Spleen (tissue), 11 donors: ENCODE measurements at regions not wholly inside any gene's neighbourhood (a gene's known extent, or its start where the extent isn't known, plus 50 kb on each side); places are given as distances from the start of the nearest gene placed in this dataset.

Source experiments
- DNase-seq: peaks from one replicate; pipeline ENCODE4 v3.0.0-alpha.2; 2020
- H3K27ac ChIP-seq, 8 donors: fragments of 200-600 bp; sonication (generic) in 7 of 8; 1 replicate in 4 of 8; 2 replicates in 4 of 8; pipeline versions ENCODE4 v1.5.0 to v1.8.0; 2016 to 2021; ENCODE audit warnings: inconsistent platforms in 4 of 8, mild to moderate bottlenecking in 4 of 8, moderate library complexity in 1 of 8
- H3K27me3 ChIP-seq, 7 donors: fragments of 200-600 bp; sonication (generic) in 6 of 7; replicated peaks in 1 of 7; 1 replicate in 4 of 7; 2 replicates in 3 of 7; pipeline versions ENCODE4 v1.5.0 to v1.8.0; 2016 to 2021; ENCODE audit warnings: inconsistent platforms in 3 of 7, mild to moderate bottlenecking in 1 of 7
- H3K36me3 ChIP-seq, 6 donors: fragments of 200-600 bp; sonication (generic) in 5 of 6; 1 replicate in 4 of 6; 2 replicates in 2 of 6; pipeline versions ENCODE4 v1.5.0 to v1.8.0; 2016 to 2021; ENCODE audit warnings: inconsistent platforms in 2 of 6
- H3K4me1 ChIP-seq, 6 donors: fragments of 200-600 bp; sonication (generic) in 5 of 6; 1 replicate in 3 of 6; 2 replicates in 3 of 6; pipeline versions ENCODE4 v1.5.0 to v1.8.0; 2016 to 2021; ENCODE audit warnings: inconsistent platforms in 3 of 6
- H3K4me3 ChIP-seq, 8 donors: fragments of 200-600 bp; sonication (generic) in 7 of 8; 1 replicate in 4 of 8; 2 replicates in 4 of 8; pipeline versions ENCODE4 v1.5.0 to v1.8.0; 2016 to 2021; ENCODE audit warnings: inconsistent platforms in 4 of 8, mild to moderate bottlenecking in 4 of 8, moderate library complexity in 2 of 8
- H3K9me3 ChIP-seq, 8 donors: fragments of 200-600 bp; sonication (generic) in 7 of 8; 1 replicate in 4 of 8; 2 replicates in 4 of 8; pipeline versions ENCODE4 v1.5.0 to v1.8.0; 2016 to 2021; ENCODE audit warnings: inconsistent platforms in 4 of 8
- CTCF ChIP-seq, 11 experiments: fragments of 200-600 bp in 7 of 11; fragments of 450-650 bp in 4 of 11; sonication (generic) in 4 of 11; IDR thresholded peaks in 8 of 11; conservative IDR thresholded peaks in 3 of 11; 1 replicate in 7 of 11; 2 replicates in 4 of 11; pipeline versions ENCODE4 v1.4.0 to v1.8.0; 2016 to 2021; ENCODE audit warnings: antibody characterized with exemption in 11 of 11, inconsistent platforms in 4 of 11, mild to moderate bottlenecking in 1 of 11
- POLR2A ChIP-seq, 3 donors: fragments of 450-650 bp; IDR thresholded peaks; one replicate each; pipeline ENCODE4 v1.5.1; 2017; ENCODE audit warnings: antibody characterized with exemption in 3 of 3, mild to moderate bottlenecking in 1 of 3
- POLR2AphosphoS5 ChIP-seq, 3 donors: sonication (generic); formaldehyde crosslinking; IDR thresholded peaks; one replicate each; pipeline ENCODE4 v1.5.1; 2017; ENCODE audit warnings: antibody characterized with exemption in 3 of 3
- WGBS, 5 donors: extraction: QIAGEN DNeasy Blood & Tissue Kit in 3 of 5; methylation state at CpG; one replicate each; pipeline versions ENCODE4 v1.1.5 to v1.1.7; 2013 to 2018; 5-methylcytosine and 5-hydroxymethylcytosine counted together
- intact Hi-C: fragments of 100-400 bp; cut with DNase I; formaldehyde crosslinking; loops from one replicate; pipeline ENCODE4 v1.15.0; 2023; ENCODE audit warnings: low total_unique reads
- donor health status: healthy with polysubstance abuse.
- donor health status: DM: no; HTN: no; CAD: no; lungs with moderate emphysema.
- donor health status: DM: no; HTN: no; CAD: no.
- donor health status: Bipolar disorder and iron deficiency.
- donor health status: healthy.
- donor health status: DM: no; HTN: no; CAD: no.
- donor health status: DM: yes; HTN: yes; CAD: no.

GRCh38 chr13:64438084-64438483 is 2792.1 kb downstream of the PCDH9 start:
- H3K36me3 ChIP-seq, result no peaks in the 10 kb centered on the region
- no peak overlapping the region for H3K4me3 ChIP-seq
- no peaks in the 10 kb centered on the region for H3K27me3 ChIP-seq
- H3K4me1 ChIP-seq, result no peaks in the 10 kb centered on the region
- intact Hi-C loops, result no loop called here
- no peak for TF ChIP-seq POLR2AphosphoS5 (IDR thresholded peaks at IDR 0.05)
- TF ChIP-seq POLR2A (IDR thresholded peaks at IDR 0.05), result no peak
- TF ChIP-seq CTCF (IDR thresholded peaks at IDR 0.05 in 8 of 11, conservative IDR thresholded peaks at IDR 0.05 in 3 of 11), result no peak
- no peak for DNase-seq
- no peaks in the 10 kb centered on the region for H3K9me3 ChIP-seq
- H3K27ac ChIP-seq, result no peak overlapping the region
- 61 to 76% (median 69%) methylated on average over 2 of the region's 2 CpGs for WGBS, 5 donors

GRCh38 chr13:64429691-64430090 is 2800.4 kb downstream of the PCDH9 start:
- H3K36me3 ChIP-seq, result no peaks in the 10 kb centered on the region
- H3K4me3 ChIP-seq, result no peak overlapping the region
- no peak for DNase-seq
- 72 to 95% (median 92%) methylated on average over 2 of the region's 2 CpGs for WGBS, 5 donors
- H3K27ac ChIP-seq, result no peak overlapping the region
- no peaks in the 10 kb centered on the region for H3K27me3 ChIP-seq
- H3K4me1 ChIP-seq, result no peaks in the 10 kb centered on the region
- no peak for TF ChIP-seq POLR2A (IDR thresholded peaks at IDR 0.05)
- TF ChIP-seq CTCF (IDR thresholded peaks at IDR 0.05 in 8 of 11, conservative IDR thresholded peaks at IDR 0.05 in 3 of 11), result no peak
- no peak for TF ChIP-seq POLR2AphosphoS5 (IDR thresholded peaks at IDR 0.05)
- H3K9me3 ChIP-seq, result peaks cover 0 to 3% (median 0%) of the 10 kb centered on the region in 8 donors
- intact Hi-C loops, result no loop called here

- no peak overlapping the region for H3K27ac ChIP-seq
- no peak for DNase-seq
- TF ChIP-seq CTCF (IDR thresholded peaks at IDR 0.05 in 8 of 11, conservative IDR thresholded peaks at IDR 0.05 in 3 of 11), result no peak
- no peak for TF ChIP-seq POLR2AphosphoS5 (IDR thresholded peaks at IDR 0.05)
- no peak for TF ChIP-seq POLR2A (IDR thresholded peaks at IDR 0.05)
- H3K27me3 ChIP-seq, result no peaks in the 10 kb centered on the region
- intact Hi-C loops, result no loop called here
- no peak overlapping the region for H3K4me3 ChIP-seq
- no peaks in the 10 kb centered on the region for H3K4me1 ChIP-seq
- H3K36me3 ChIP-seq, result no peaks in the 10 kb centered on the region
- peaks cover 0 to 3% (median 0%) of the 10 kb centered on the region in 8 donors for H3K9me3 ChIP-seq
Observed at GRCh38 chr13:64428196-64428595, 2801.9 kb downstream of the PCDH9 start.

- Histone ChIP-seq H3K27me3 (no peaks in the 10 kb centered on the region), H3K27ac (no peak overlapping the region), H3K4me3 (no peak overlapping the region), H3K4me1 (no peaks in the 10 kb centered on the region), H3K36me3 (no peaks in the 10 kb centered on the region), H3K9me3 (peaks cover 0 to 5% (median 0%) of the 10 kb centered on the region in 8 donors)
- 57 to 73% (median 61%) methylated on average over 1 of the region's 1 CpG for WGBS, 5 donors
- intact Hi-C loops, result no loop called here
- no peak for DNase-seq
- no peak for TF ChIP-seq POLR2A (IDR thresholded peaks at IDR 0.05)
- no peak for TF ChIP-seq CTCF (IDR thresholded peaks at IDR 0.05 in 8 of 11, conservative IDR thresholded peaks at IDR 0.05 in 3 of 11)
- TF ChIP-seq POLR2AphosphoS5 (IDR thresholded peaks at IDR 0.05), result no peak
Observed at GRCh38 chr13:64423467-64423866, 2806.7 kb downstream of the PCDH9 start.
